CD4-positive, alpha-beta T cell treated with Interleukin-10 for 1 hour (primary cell): ENCODE measurements at regions not wholly inside any gene's neighbourhood (a gene's known extent, or its start where the extent isn't known, plus 50 kb on each side); places are given as distances from the start of the nearest gene placed in this dataset.
"Not testable (repeated sequence)": the region's sequence is repeated elsewhere in the genome, so short reads cannot be mapped to it uniquely, and the experiment has no call there.

ENCODE experiments used
- DNase-seq: peaks from one replicate; pipeline ENCODE4 v3.0.0-alpha.2; 2020

- no peak for DNase-seq
These were observed 106.2 kb upstream of the CTBP2 start for GRCh38 chr10:125266541-125266940.

- DNase-seq = no peak
These were observed 105.2 kb upstream of the CTBP2 start for GRCh38 chr10:125265579-125265955.

GRCh38 chr10:125264757-125265578, 104.6 kb upstream of the CTBP2 start:
- no peak for DNase-seq

GRCh38 chr10:125264091-125264490, 103.7 kb upstream of the CTBP2 start:
- no peak for DNase-seq

GRCh38 chr10:125263551-125263950, 103.2 kb upstream of the CTBP2 start:
- DNase-seq = no peak

GRCh38 chr10:125262920-125263319, 102.6 kb upstream of the CTBP2 start:
- no peak for DNase-seq

GRCh38 chr10:125262409-125262808, 102.0 kb upstream of the CTBP2 start:
- no peak for DNase-seq

- no peak for DNase-seq
These were observed 101.3 kb upstream of the CTBP2 start for GRCh38 chr10:125261491-125262186.

GRCh38 chr10:125260260-125260659, 99.9 kb upstream of the CTBP2 start:
- no peak for DNase-seq

- no peak for DNase-seq
These were observed 99.3 kb upstream of the CTBP2 start for GRCh38 chr10:125259651-125260050.

GRCh38 chr10:125258676-125259075, 98.3 kb upstream of the CTBP2 start:
- DNase-seq = no peak

GRCh38 chr10:125257521-125258108, 97.3 kb upstream of the CTBP2 start:
- no peak for DNase-seq

- no peak for DNase-seq
These were observed 95.7 kb upstream of the CTBP2 start for GRCh38 chr10:125256026-125256425.

- DNase-seq = no peak
These were observed 92.6 kb upstream of the CTBP2 start for GRCh38 chr10:125252937-125253336.

- DNase-seq = not testable (repeated sequence)
These were observed 90.5 kb upstream of the CTBP2 start for GRCh38 chr10:125250834-125251233.

GRCh38 chr10:125249948-125250347, 89.6 kb upstream of the CTBP2 start:
- no peak for DNase-seq

- DNase-seq = no peak
These were observed 88.1 kb upstream of the CTBP2 start for GRCh38 chr10:125248489-125248888.

- DNase-seq = no peak
These were observed 87.2 kb upstream of the CTBP2 start for GRCh38 chr10:125247576-125247975.

- DNase-seq = no peak
These were observed 83.3 kb upstream of the CTBP2 start for GRCh38 chr10:125243532-125244253.

GRCh38 chr10:125238682-125239081, 78.3 kb upstream of the CTBP2 start:
- DNase-seq = no peak

GRCh38 chr10:125236091-125236490, 75.7 kb upstream of the CTBP2 start:
- DNase-seq = no peak

GRCh38 chr10:125235093-125236069, 75.0 kb upstream of the CTBP2 start:
- DNase-seq = no peak
